ENCODE measurements at regions not wholly inside any gene's neighbourhood (a gene's known extent, or its start where the extent isn't known, plus 50 kb on each side); places are given as distances from the start of the nearest gene placed in this dataset.

DNA sequence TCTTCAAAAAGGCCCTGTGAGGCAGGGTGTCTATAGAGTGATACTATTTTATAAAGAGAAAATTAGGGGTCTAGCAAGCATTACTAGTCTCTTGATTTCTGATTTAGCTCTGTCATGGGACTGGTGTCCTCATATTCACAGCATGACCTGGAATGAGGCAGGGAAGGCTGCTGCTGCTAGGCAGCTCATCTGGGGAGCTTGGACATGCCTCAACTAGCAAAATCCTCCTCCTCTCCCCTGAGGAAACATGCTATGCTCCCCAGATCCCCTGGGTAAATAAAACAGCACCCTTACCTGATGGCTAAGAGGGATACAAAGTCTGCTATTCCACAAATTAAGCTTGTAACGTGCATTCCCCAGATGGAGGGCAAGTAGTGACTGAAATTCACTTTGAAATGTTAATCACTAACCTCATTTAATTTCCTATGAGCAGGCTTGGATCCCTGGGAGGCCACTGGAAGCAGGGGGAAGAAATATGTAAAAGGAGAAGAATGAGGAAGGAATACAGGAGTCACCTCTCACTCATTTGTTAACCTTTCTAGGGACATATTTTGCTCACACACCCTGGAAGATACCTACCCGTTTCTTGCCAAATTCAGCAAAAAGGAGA is 709.4 kb downstream of the SQOR start:
- no peak for DNase-seq (ENCODE audit: low spot score)
- Mint-ChIP-seq H3K36me3 (ENCODE audit: low read depth) (no peaks in the 10 kb centered on the region), H3K27me3 (ENCODE audit: insufficient read depth) (no peaks in the 10 kb centered on the region), H3K27ac (no peak overlapping the region), H3K4me3 (no peak overlapping the region), H3K4me1 (ENCODE audit: low read depth) (no peaks in the 10 kb centered on the region), H3K9me3 (no peaks in the 10 kb centered on the region)
- intact Hi-C loops (cut with micrococcal nuclease), result no loop called here

DNA sequence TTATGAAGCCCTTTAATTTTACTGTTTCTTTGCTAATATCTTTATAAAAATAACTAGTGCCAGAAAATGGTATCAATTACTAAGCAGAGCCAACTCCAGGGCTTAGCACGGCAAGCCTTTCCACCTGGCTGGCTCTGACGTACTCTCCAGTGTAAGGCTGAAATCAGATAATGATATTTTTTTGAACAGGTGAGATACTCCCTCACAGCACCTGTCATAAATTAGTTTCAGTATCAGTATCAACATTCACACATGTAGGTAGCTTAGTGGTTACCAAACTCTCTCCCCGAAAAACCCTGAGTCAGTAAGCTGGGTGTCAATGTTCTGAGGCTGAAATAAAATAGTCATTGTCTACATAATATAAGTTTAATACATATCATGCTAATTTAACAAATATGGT is 710.1 kb downstream of the SQOR start:
- Mint-ChIP-seq H3K36me3 (ENCODE audit: low read depth) (no peaks in the 10 kb centered on the region), H3K27me3 (ENCODE audit: insufficient read depth) (no peaks in the 10 kb centered on the region), H3K4me3 (no peak overlapping the region), H3K9me3 (no peaks in the 10 kb centered on the region), H3K27ac (no peak overlapping the region), H3K4me1 (ENCODE audit: low read depth) (no peaks in the 10 kb centered on the region)
- intact Hi-C loops (cut with micrococcal nuclease), result no loop called here
- DNase-seq (ENCODE audit: low spot score), result no peak

- H3K4me3 Mint-ChIP-seq, result no peak overlapping the region
- intact Hi-C loops (cut with micrococcal nuclease), result no loop called here
- H3K27me3 Mint-ChIP-seq (ENCODE audit: insufficient read depth), result no peaks in the 10 kb centered on the region
- H3K36me3 Mint-ChIP-seq (ENCODE audit: low read depth), result no peaks in the 10 kb centered on the region
- DNase-seq (ENCODE audit: low spot score), result no peak
- H3K27ac Mint-ChIP-seq, result no peak overlapping the region
- H3K9me3 Mint-ChIP-seq, result peaks cover 9% of the 10 kb centered on the region
- no peaks in the 10 kb centered on the region for H3K4me1 Mint-ChIP-seq (ENCODE audit: low read depth)
These were observed 719.6 kb downstream of the SQOR start for GRCh38 chr15:46354443-46354842.

DNA sequence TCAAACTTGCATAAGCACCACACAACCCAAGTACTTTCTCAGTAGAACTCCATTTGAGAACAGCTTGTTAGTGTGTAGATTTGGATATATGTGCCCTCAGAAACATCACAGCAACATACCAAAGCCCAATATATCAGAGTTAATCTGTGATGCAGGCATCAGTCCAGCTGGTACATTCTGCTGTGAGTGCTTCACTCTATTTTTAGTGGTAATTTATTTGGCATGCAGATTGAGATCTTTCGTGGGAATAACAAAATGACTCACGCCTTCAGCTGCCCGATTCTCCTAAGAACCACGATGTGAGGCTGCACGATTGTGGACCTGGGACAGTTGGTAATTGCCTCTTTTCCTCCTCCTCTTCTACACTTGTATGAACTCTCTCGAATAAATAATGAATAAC is 730.7 kb downstream of the SQOR start:
- H3K4me1 Mint-ChIP-seq (ENCODE audit: low read depth), result no peaks in the 10 kb centered on the region
- no peak overlapping the region for H3K4me3 Mint-ChIP-seq
- H3K27ac Mint-ChIP-seq, result no peak overlapping the region
- intact Hi-C loops (cut with micrococcal nuclease), result no loop called here
- H3K9me3 Mint-ChIP-seq, result peaks cover 25% of the 10 kb centered on the region
- no peak for DNase-seq (ENCODE audit: low spot score)
- H3K36me3 Mint-ChIP-seq (ENCODE audit: low read depth), result no peaks in the 10 kb centered on the region
- no peaks in the 10 kb centered on the region for H3K27me3 Mint-ChIP-seq (ENCODE audit: insufficient read depth)

- DNase-seq (ENCODE audit: low spot score), result no peak
- no peaks in the 10 kb centered on the region for H3K4me1 Mint-ChIP-seq (ENCODE audit: low read depth)
- peaks cover 28% of the 10 kb centered on the region for H3K9me3 Mint-ChIP-seq
- H3K36me3 Mint-ChIP-seq (ENCODE audit: low read depth), result no peaks in the 10 kb centered on the region
- intact Hi-C loops (cut with micrococcal nuclease), result no loop called here
- H3K27ac Mint-ChIP-seq, result no peak overlapping the region
- H3K27me3 Mint-ChIP-seq (ENCODE audit: insufficient read depth), result no peaks in the 10 kb centered on the region
- H3K4me3 Mint-ChIP-seq, result no peak overlapping the region
These were observed 731.7 kb downstream of the SQOR start for GRCh38 chr15:46366360-46367007.

- Mint-ChIP-seq H3K27me3 (ENCODE audit: insufficient read depth) (no peaks in the 10 kb centered on the region), H3K4me1 (ENCODE audit: low read depth) (no peaks in the 10 kb centered on the region), H3K9me3 (peaks cover 9% of the 10 kb centered on the region), H3K4me3 (no peak overlapping the region), H3K36me3 (ENCODE audit: low read depth) (no peaks in the 10 kb centered on the region), H3K27ac (no peak overlapping the region)
- no peak for DNase-seq (ENCODE audit: low spot score)
- intact Hi-C loops (cut with micrococcal nuclease), result no loop called here
These were observed 749.1 kb downstream of the SQOR start for GRCh38 chr15:46383978-46384377.

- H3K27me3 Mint-ChIP-seq (ENCODE audit: insufficient read depth), result no peaks in the 10 kb centered on the region
- H3K4me3 Mint-ChIP-seq, result no peak overlapping the region
- intact Hi-C loops (cut with micrococcal nuclease), result no loop called here
- DNase-seq (ENCODE audit: low spot score), result no peak
- H3K27ac Mint-ChIP-seq, result no peak overlapping the region
- H3K9me3 Mint-ChIP-seq, result peaks cover 22% of the 10 kb centered on the region
- no peaks in the 10 kb centered on the region for H3K4me1 Mint-ChIP-seq (ENCODE audit: low read depth)
- no peaks in the 10 kb centered on the region for H3K36me3 Mint-ChIP-seq (ENCODE audit: low read depth)
These were observed 751.5 kb downstream of the SQOR start for GRCh38 chr15:46386356-46386755.

DNA sequence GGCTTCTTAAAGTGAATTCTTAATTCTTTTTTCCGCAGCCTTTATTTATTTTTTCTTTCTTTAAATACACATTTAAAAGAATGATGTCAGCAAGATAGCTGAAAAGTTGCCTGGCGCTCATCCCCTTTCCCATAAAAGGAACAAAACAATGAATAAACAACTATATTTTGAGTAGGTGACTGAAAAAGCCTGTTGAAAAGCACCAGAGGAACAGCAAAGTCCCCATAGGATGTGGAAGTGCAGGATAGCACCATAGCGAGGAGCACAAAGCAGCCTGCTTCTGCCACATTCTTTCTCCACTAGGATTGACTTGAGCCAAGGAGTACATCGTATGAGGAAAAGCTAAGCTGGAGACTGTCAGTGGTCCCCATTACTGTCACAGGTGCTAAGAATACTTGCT is 754.9 kb downstream of the SQOR start:
- DNase-seq (ENCODE audit: low spot score), result no peak
- no peak overlapping the region for H3K4me3 Mint-ChIP-seq

GRCh38 chr15:46394463-46394862 is 759.6 kb downstream of the SQOR start:
- intact Hi-C loops (cut with micrococcal nuclease), result no loop called here
- H3K4me3 Mint-ChIP-seq, result no peak overlapping the region
- no peaks in the 10 kb centered on the region for H3K36me3 Mint-ChIP-seq (ENCODE audit: low read depth)
- peaks cover 28% of the 10 kb centered on the region for H3K9me3 Mint-ChIP-seq
- H3K4me1 Mint-ChIP-seq (ENCODE audit: low read depth), result no peaks in the 10 kb centered on the region
- no peak overlapping the region for H3K27ac Mint-ChIP-seq
- DNase-seq (ENCODE audit: low spot score), result no peak
- no peaks in the 10 kb centered on the region for H3K27me3 Mint-ChIP-seq (ENCODE audit: insufficient read depth)

More for the DNA sequence above, 754.9 kb downstream of the SQOR start:
- intact Hi-C loops (cut with micrococcal nuclease), result no loop called here
- H3K27me3 Mint-ChIP-seq (ENCODE audit: insufficient read depth), result no peaks in the 10 kb centered on the region
- H3K36me3 Mint-ChIP-seq (ENCODE audit: low read depth), result no peaks in the 10 kb centered on the region
- H3K9me3 Mint-ChIP-seq, result peaks cover 34% of the 10 kb centered on the region
- no peaks in the 10 kb centered on the region for H3K4me1 Mint-ChIP-seq (ENCODE audit: low read depth)
- H3K27ac Mint-ChIP-seq, result no peak overlapping the region

DNA sequence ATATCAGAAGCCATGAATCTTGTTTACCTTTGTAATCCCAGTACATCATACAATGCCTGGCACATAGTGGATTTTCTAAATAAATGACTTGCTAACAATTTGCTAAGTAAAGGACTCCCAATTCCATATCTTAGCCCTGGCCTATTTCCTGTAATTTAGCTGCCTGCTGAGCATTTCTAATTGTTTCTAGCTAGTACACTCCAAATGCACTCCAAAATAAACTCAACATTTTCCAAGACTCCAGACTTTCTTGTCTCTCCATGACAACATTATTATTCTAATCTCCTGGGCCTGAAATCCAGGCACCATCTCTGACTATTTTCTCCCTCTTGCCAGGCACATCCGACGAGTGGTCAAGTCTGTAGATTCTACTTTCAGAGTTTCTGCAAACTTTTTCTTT is 773.5 kb downstream of the SQOR start:
- Mint-ChIP-seq H3K9me3 (peaks cover 6% of the 10 kb centered on the region), H3K36me3 (ENCODE audit: low read depth) (no peaks in the 10 kb centered on the region), H3K4me1 (ENCODE audit: low read depth) (no peaks in the 10 kb centered on the region), H3K27ac (no peak overlapping the region), H3K4me3 (no peak overlapping the region), H3K27me3 (ENCODE audit: insufficient read depth) (no peaks in the 10 kb centered on the region)
- no peak for DNase-seq (ENCODE audit: low spot score)
- intact Hi-C loops (cut with micrococcal nuclease), result no loop called here

DNA sequence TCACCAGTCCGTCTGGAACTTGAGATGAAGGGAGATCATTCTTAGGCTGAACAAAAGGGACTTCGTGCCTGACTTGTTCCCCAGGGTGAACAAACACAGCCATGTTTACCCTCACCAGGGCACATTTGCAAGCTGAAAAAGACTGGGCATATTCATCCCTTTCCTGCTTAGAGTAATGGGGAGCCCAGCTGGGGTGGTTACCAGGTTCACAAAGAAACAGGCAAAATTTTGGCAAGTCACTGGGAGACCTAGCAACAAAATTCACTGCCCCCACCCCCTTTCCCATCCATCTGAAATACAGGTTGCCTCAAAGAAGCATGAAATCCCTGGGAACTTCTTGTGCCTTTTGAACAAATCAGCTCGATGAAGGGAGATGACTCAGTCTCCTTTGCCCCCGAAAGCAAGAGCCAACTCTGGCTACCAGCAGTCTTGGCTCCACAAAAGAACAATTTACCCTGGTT is 775.0 kb downstream of the SQOR start:
- no peaks in the 10 kb centered on the region for H3K27me3 Mint-ChIP-seq (ENCODE audit: insufficient read depth)
- no peak for DNase-seq (ENCODE audit: low spot score)
- no peak overlapping the region for H3K4me3 Mint-ChIP-seq
- H3K36me3 Mint-ChIP-seq (ENCODE audit: low read depth), result no peaks in the 10 kb centered on the region
- intact Hi-C loops (cut with micrococcal nuclease), result no loop called here
- H3K4me1 Mint-ChIP-seq (ENCODE audit: low read depth), result no peaks in the 10 kb centered on the region
- H3K9me3 Mint-ChIP-seq, result peaks cover 6% of the 10 kb centered on the region
- no peak overlapping the region for H3K27ac Mint-ChIP-seq

GRCh38 chr15:46410705-46411104 is 775.9 kb downstream of the SQOR start:
- Mint-ChIP-seq H3K9me3 (peaks cover 6% of the 10 kb centered on the region), H3K36me3 (ENCODE audit: low read depth) (no peaks in the 10 kb centered on the region), H3K27ac (no peak overlapping the region), H3K4me1 (ENCODE audit: low read depth) (no peaks in the 10 kb centered on the region), H3K27me3 (ENCODE audit: insufficient read depth) (no peaks in the 10 kb centered on the region), H3K4me3 (no peak overlapping the region)
- no peak for DNase-seq (ENCODE audit: low spot score)
- intact Hi-C loops (cut with micrococcal nuclease), result no loop called here

- H3K4me3 Mint-ChIP-seq, result no peak overlapping the region
- no peak for DNase-seq (ENCODE audit: low spot score)
- intact Hi-C loops (cut with micrococcal nuclease), result no loop called here
- no peaks in the 10 kb centered on the region for H3K27me3 Mint-ChIP-seq (ENCODE audit: insufficient read depth)
- H3K9me3 Mint-ChIP-seq, result peaks cover 3% of the 10 kb centered on the region
- H3K36me3 Mint-ChIP-seq (ENCODE audit: low read depth), result no peaks in the 10 kb centered on the region
- no peaks in the 10 kb centered on the region for H3K4me1 Mint-ChIP-seq (ENCODE audit: low read depth)
- H3K27ac Mint-ChIP-seq, result no peak overlapping the region
These were observed 777.1 kb downstream of the SQOR start for GRCh38 chr15:46411900-46412299.

GRCh38 chr15:46413799-46414198 is 779.0 kb downstream of the SQOR start:
- intact Hi-C loops (cut with micrococcal nuclease), result no loop called here
- H3K4me3 Mint-ChIP-seq, result no peak overlapping the region
- no peak overlapping the region for H3K27ac Mint-ChIP-seq
- no peaks in the 10 kb centered on the region for H3K36me3 Mint-ChIP-seq (ENCODE audit: low read depth)
- H3K27me3 Mint-ChIP-seq (ENCODE audit: insufficient read depth), result no peaks in the 10 kb centered on the region
- no peaks in the 10 kb centered on the region for H3K4me1 Mint-ChIP-seq (ENCODE audit: low read depth)
- H3K9me3 Mint-ChIP-seq, result peaks cover 3% of the 10 kb centered on the region
- DNase-seq (ENCODE audit: low spot score), result no peak
